A204.1 (cell line): ENCODE measurements at regions not wholly inside any gene's neighbourhood (a gene's known extent, or its start where the extent isn't known, plus 50 kb on each side); places are given as distances from the start of the nearest gene placed in this dataset.
"Not testable (repeated sequence)": the region's sequence is repeated elsewhere in the genome, so short reads cannot be mapped to it uniquely, and the experiment has no call there.

Experiments used
- FAIRE-seq: peaks from 2 replicates; lab custom pipeline; 2012; peaks lifted over from hg19 to GRCh38; lab: Jason Lieb, UNC

DNA sequence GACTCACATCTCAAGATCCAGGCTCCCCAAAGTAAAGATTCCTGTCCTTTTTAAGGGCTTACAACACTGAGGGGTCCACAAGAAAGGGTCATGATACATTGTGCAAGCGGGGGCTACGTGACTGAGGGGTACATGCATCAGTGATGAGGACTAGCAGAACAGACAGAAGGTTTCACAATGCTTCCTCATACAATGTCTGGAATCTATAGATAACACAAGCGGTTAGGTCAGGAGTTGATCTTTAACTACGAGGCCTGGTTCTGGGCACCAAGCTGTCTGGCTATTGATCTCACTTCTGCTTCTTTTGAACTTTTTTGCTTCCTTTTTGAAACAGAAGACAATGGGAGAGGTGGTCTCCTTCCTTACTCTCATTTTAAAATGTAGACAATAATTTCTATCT is 718.6 kb downstream of the AMY1C start:
- FAIRE-seq, result no peak

DNA sequence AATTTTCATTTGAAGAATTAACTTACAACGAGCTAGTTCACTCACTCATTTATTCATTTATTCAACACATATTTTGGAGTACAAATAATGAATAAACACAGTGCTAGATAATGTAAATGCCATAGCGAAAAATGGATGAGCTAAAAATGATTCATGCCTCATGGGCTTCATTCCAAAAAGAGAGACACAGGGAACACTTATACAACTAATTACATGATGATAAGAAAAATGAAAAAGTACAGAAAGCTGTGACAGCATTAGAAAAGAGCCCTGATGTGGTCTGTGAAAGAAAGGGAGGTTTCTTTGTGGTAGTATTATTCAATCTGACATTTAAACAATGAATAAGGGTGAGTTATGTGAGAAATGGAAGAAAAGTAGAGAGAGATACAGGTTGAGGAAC is 726.4 kb downstream of the AMY1C start:
- no peak for FAIRE-seq

DNA sequence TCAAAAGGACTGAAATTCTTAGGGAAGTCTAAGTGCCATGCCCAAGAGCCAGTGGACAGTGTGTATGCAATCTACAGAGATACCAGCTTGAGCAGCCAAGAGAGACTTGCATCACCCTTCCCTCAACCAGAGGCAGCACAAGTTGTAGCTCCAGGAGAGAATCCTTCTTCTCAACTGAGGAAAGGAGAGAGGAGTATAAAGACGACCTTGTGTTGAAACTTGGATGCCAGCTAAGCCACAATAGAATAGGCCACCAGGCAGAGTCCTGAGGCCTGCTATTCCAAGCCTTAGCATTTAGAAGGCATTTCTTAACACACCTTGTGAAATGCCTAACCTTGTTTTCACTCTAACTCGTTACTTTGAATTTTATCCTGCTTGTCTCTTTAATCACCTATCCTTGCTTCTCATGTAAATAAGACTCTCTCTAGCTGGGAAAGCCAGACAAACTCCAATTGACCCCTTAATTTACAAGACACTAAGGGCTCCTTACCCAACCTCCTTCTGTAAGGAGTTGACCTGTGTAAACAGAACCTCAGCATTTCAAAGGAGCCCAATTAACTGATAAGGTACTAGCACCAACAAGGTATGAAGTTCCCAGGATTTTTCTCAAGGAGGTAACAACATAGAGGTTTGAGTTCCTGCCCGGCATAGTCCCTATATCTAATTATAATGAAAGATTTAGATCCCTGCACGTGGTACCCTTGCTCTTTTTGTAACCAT is 738.8 kb downstream of the AMY1C start:
- no peak for FAIRE-seq

DNA sequence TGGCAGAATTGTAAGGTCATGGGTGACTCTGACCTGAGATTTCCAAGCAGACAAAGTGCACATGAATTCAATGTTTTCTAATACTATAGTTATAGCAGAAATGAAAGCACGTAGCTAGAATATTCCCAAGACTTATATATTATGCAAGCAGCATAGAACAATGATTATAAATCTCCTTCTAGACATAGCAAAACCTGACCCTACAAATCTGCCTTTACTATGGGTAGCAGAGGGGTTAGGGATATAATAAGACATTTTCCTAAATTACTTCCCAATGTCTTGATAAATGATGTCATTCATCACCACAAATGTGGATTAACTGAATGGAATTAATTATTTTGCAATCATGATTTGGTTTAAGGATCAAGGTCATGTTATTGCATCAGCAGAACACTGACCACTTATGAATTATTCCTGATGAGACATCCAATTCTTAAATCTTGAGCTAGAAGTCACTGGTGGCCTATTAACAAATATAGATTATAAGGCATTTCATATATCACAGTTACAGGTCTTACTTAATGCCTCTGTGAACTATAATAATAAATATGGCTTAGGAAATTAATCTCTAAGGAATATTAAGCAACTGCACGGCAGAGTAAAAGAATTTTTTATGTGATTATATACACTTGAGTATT is 776.6 kb downstream of the AMY1C start:
- FAIRE-seq, result no peak

DNA sequence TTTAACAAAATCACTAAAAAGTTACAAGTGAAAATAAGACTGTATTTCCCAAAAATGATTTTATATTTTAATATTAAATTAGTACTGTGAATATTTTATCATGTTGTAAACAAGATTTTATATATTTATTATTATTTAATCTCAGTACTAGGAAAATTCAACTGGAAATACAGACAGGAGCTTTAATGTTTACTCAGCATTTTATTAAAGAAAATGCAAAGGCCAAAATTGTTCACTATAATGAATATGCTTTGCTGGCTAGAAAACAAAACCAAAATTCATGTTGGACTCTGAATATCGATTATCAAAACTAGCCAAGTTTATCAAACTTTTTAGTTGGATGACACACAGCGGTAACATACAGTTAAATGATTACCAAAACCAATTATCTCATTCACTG is 782.3 kb downstream of the AMY1C start:
- peak; percentile 72 for FAIRE-seq

DNA sequence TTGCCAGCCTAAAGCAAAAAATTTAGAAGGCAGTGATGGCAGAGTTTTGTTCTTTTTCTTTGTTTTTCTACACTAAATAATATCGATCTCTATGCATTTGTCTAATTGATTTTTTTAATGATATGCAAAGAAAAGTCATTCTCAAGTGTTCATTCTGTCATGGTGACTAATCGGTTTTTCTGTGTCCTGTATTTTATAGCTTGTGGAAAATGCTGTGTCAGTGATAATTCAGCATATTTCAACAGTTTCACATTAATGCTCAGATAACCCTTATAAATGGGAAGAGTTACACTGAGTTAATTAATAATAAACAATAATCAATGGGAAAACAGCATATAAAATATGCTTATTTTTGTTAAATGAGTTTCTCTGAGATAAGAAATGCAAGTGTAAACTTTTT is 824.9 kb downstream of the AMY1C start:
- no peak for FAIRE-seq

DNA sequence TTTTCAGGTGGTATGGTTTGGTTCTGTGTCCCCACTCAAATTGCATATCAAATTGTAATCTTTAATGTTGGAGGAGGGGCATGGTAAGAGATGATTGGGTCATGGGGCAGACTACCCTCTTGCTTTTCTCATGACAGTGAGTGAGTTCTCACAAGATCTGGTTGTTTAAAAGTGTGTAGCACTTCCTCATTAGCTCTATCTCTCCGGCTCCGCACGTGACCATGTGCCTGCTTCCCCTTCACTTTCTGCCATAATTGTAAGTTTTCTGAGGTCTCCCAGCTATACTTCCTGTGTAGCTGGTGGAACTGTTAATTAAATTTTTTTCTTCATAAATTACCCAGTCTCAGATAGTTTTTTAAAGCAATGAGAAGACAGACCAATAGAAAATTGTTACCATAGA is 843.2 kb downstream of the AMY1C start:
- FAIRE-seq, result no peak

DNA sequence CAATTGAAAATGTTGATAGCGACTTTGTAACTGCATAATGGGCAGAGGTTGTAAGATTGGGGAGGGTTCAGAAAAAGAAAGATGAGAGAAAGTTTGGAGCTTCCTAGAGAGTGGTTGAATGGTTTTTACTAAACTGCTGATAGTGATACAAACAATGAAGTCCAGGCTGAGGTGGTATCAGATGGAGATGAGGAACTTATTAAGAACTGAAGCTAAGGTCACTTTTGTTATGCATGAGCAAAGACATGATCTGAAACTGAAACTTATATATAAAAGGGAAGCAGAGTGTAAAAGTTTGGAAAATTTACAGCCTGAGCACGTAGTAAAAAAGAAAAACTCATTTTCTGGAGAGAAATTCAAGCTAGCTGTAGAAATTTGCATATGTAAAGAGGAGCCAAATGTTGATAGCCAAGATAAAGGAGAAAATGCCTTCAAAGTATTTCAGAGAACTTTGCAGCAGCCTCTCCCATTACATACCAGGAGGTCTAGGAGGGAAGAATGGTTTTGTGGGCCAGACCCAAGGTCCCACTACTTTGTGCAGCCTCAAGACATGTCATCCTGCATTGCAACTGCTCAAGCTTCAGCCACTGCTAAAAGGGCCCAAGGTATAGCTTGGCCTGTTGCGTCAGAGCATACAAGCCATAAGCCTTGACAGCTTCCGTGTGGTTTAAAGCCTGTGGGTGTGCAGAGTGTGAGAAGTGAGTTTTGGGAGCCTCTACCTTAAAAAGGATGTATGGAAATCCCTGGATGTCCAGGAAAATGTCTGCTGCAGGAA is 843.9 kb downstream of the AMY1C start:
- FAIRE-seq, result no peak

DNA sequence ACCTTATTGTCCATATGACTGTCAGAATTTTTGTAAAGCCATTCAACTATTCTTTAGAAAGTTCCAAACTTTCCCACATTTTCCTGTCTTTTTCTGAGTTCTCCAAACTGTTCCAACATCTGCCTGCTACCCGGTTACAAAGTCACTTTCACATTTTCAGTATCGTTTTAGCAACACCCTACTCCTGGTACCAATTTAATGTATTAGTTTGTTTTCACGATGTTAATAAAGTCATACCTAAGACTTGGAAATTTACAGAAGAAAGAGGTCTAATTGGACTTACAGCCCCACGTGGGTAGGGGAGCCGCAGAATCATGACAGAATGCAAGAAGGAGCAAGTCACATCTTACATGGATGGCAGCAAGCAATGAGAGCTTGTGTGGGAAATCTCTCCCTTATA is 867.8 kb downstream of the AMY1C start:
- no peak for FAIRE-seq

DNA sequence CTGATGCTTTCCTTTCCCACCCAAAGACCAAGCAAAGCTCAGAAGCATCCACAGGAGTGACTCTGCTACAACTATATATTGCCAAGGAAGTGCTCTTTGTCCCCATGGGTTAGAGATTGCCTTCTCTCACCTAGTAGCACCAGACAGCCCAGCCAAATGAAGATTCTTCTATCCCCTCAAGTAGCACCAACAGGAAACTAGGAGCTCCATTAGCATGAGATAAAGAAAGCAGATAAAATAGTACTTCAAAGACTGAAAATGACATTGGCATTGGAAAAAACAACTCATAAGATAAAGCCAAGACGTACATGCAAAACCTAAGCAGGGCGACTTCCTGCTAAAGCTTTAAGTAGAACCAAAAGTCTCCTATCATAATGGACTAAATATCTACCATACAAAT is 871.5 kb downstream of the AMY1C start:
- FAIRE-seq, result no peak

DNA sequence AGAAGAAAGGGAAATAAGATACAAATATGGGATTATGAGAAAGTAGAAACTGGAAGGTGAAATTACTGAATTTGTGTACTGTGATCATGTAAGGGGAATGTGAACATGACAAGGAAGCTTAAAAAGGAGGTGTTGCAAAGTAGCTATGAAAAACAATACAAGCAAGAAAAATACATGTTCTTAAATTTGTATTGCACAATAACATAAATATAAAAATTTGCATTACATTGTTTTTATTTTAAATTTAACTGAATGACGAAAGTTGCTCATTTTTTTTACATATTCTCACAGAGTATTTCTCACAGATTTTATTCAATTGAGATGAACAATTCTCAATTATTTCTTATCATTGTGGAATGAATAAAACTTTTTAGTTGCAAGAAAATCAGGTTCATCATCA is 874.8 kb downstream of the AMY1C start:
- FAIRE-seq, result no peak

DNA sequence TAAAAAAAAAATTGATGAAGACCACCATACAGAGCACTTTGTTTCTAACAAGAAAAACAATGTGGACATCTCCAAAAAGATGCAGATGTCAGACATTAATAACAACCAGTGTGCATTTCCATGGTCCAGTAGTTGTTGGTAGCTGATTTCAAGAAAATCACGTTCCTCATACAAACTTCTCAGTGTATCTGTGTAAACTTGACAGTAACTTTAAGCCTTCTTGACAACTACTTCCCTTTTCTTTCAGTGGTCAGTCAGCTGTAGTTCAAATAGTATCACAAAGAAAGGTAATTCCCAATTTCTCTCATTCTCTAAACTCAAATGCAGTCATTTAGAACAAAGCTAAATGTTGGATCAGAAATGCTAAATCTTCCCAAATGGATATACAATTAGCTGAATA is 879.9 kb downstream of the AMY1C start:
- no peak for FAIRE-seq

DNA sequence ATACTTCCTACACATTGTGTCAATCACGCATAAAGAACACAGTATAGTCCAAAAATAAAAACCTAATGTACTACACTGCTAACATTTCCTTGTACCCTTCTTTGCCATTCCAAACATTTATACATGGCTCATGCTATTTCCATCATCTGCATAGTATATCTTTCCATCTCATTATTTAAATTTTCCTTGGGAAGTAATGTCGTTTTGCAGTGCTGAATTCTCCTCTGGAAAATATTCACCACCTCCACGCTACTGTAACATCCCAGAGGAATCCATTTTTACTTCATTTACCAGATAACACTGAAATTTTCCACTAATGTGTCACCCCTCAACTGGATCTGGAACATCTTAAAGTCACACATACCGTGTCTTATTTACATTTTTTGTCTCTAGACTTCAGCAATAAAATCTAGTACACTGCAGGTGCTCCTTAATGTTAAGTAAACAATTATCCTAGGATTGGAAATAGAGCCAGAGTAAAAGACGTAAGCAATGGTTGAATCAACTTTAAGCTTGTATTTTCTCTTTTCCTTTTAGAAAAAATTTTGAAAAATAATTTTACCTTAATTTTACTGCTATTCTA is 881.0 kb downstream of the AMY1C start:
- no peak for FAIRE-seq

DNA sequence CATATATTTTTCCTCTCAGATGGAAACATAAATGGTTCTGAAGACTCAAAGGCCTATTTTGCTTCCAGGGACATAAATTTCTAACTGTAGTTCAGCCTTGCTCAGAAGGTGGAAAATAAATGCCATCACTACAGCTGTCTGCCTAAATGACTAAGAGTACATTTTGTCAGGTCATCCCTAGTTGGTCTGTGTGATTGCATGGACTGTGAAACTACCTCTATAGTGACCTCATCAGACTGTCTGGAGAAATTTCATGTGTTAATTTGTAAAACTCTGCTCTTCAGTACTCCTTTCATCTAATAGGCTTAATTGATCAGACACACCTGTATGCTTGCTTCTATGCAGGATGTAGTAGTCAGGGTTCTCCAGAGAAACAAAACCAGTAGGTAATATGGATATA is 886.9 kb downstream of the AMY1C start:
- FAIRE-seq, result no peak

DNA sequence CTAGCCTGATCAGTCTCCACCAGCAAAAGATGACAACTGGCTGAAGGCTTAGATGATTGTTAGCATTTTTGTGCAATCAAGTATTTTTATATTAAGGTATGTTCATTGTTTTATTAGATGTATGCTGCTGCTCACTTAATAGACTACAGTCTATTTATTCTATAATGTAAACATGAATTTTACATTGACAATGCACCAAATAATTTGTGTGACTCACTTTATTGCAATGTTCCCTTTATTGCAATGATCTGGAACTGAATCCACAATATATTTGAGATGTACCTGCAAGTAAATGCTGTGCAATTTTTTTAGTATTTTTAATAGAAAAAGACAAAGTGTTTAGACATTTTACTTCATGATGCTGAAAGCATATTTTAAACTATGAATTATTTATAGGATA is 896.5 kb downstream of the AMY1C start:
- FAIRE-seq, result no peak

DNA sequence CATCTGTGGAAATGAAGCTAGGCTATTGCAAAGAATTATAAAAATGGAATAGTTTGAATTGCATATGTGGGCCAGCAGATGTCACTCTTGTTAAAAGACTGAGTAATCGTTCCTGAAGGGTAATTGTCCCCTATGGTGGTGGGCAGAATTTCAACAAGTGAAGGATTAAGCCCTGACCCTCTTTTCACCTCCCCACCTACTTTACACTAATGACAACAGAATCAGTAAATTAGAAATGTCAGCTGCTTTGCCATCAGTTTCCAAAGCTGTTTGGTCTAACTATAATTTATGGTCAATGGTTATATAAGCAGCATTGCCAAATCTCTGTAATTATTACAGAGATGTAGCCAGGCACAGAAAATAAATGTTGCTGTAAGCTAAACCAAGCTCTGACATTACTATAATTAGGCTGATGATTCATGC is 898.6 kb downstream of the AMY1C start:
- FAIRE-seq, result peak; percentile 59

DNA sequence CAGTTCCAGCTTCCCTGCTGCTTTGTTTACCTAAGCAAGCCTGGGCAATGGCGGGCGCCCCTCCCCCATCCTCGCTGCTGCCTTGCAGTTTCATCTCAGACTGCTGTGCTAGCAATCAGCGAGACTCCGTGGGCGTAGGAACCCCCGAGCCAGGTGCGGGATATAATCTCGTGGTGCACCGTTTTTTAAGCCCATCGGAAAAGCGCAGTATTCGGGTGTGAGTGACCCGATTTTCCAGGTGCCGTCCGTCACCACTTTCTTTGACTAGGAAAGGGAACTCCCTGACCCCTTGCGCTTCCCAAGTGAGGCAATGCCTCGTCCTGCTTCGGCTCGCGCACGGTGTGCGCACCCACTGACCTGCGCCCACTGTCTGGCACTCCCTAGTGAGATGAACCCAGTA is 914.7 kb downstream of the AMY1C start:
- FAIRE-seq, result not testable (repeated sequence)

DNA sequence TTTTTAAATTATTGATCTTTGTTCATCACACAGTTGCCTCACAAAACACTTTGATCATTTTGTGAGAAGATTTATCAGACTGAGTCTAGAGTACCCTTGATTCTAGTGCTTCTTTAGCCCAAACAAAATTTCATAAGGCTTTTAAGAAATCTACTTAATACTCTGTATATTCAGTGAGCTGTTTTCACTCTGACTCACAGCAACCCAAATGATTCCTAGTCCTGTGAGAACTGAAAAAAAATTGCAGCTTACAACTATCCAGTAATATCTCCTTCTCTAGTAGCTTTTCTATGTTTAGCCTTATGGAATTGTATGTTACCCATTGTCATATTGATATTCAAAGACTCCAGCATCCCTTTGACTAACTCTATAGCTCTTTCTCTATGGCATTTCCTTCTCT is 915.6 kb downstream of the AMY1C start:
- no peak for FAIRE-seq

DNA sequence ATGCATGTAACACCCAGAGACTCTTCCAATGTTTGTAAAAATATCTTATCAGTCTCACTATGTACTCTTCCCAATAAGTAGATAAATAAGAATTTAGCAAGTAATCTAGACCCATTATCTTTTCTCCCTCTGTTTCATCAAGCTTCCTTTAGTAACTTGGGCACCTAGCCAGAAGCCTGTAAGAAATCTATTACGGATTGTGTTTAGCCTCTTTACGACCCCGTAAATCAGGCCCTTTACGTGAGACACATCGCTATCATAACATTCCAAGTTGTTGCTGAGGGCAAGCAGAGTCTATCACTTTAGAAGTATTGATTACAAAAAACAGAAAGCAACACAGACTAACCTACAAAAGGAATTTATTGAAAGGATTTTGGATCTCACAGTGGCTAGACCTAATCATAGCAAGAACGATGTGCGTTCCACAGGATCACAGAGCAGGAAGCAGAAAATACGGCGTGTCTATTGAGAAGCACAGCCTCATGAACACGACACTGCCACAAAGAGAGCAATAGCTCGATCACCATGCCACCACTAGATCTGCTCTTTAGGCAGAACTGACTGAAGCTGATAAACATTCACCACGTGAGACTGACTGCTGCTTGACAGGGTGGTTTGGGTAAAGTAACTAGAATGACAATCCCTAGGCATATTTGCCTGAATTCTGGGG is 922.1 kb downstream of the AMY1C start:
- FAIRE-seq, result no peak

DNA sequence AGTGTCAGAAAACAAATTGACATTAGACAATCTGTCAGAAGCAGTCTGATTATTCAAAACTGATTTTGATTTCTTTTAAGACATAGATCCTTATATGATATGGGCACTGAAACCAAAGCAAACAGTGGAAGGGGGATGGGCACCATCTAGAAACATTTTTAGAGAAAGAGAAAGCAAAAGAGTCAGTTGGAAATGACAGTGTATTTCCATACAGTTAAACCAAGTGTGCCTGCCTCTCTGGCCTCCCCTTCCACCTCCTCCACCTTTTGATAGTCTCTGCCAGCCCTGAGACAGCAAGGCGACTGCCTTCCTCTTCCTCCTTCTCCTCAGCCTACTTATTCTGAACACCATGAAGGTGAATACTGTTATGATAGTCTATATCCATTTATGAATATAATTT is 949.7 kb downstream of the AMY1C start:
- FAIRE-seq, result no peak

DNA sequence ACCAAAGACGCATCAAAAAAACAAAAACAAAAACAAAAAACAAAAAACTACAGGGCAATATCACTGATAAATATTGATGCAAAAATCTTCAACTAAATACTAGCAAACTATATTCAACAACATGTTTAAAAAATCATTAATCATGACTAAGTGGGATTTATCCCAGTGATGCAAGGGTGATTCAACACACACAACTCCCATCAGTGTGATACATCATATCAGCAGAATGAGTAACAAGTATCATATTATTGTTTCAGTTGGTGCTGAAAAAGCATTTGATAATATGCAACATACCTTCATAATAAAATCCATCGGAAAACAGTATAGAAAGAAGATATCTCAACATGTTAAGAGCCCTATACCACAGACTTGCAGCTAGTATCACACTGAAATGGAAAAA is 953.0 kb downstream of the AMY1C start:
- FAIRE-seq, result no peak

DNA sequence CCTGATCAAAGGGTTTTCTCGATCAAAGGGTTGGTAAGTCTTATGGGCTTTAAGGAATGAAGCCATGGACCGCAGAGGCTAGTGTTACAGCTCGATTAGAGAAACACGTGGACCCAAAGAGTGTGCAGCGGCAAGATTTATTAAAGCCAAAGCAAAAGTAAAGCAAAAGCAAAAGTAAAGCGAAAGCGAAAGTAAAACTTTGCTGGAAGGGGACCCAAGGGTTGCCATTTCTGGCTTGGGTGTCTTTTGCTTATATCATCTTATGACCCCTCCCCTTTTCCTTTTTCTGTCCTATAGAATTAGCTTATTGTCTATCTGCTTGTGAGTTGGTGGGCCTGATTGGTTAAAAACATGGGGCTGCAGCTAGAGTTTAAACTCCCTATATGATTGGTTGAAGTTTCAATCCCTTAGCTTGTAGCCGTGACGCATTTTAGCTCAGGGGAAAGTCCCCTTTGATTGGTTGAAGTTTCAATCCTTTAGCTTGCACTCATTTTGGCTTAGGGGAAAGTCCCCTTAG is 957.0 kb downstream of the AMY1C start:
- no peak for FAIRE-seq
